ES-I3 (cell line): ENCODE measurements at regions not wholly inside any gene's neighbourhood (a gene's known extent, or its start where the extent isn't known, plus 50 kb on each side); places are given as distances from the start of the nearest gene placed in this dataset.

Experiments used
- H3K36me3 ChIP-seq: 2 replicates; pipeline ENCODE4 v1.6.1; 2013; ENCODE audit warnings: mild to moderate bottlenecking, low read length, control low read depth, moderate library complexity; ENCODE audit not compliant: insufficient read depth
- H3K4me1 ChIP-seq: 2 replicates; pipeline ENCODE4 v1.6.1; 2013; ENCODE audit warnings: mild to moderate bottlenecking, control low read depth, low read length; ENCODE audit not compliant: insufficient read depth
- H3K9ac ChIP-seq: 2 replicates; pipeline ENCODE4 v1.6.1; 2013; ENCODE audit warnings: low read depth, mild to moderate bottlenecking, low read length, moderate library complexity
- H3K9me3 ChIP-seq: 2 replicates; pipeline ENCODE4 v1.6.1; 2013; ENCODE audit warnings: mild to moderate bottlenecking, low read length, moderate library complexity; ENCODE audit not compliant: control insufficient read depth, insufficient read depth

GRCh38 chr2:62578803-62579640, 73.0 kb upstream of the TMEM17 start:
- H3K4me1 ChIP-seq, result peaks cover 4% of the 10 kb centered on the region; the same call in 1 of the 2 replicates
- no peaks in the 10 kb centered on the region for H3K9me3 ChIP-seq
- no peaks in the 10 kb centered on the region for H3K36me3 ChIP-seq
- H3K9ac ChIP-seq, result no peak overlapping the region

GRCh38 chr2:62577994-62578781, 72.2 kb upstream of the TMEM17 start:
- Histone ChIP-seq H3K4me1 (peaks cover 4% of the 10 kb centered on the region; the same call in 1 of the 2 replicates), H3K36me3 (no peaks in the 10 kb centered on the region), H3K9me3 (no peaks in the 10 kb centered on the region), H3K9ac (no peak overlapping the region)

DNA sequence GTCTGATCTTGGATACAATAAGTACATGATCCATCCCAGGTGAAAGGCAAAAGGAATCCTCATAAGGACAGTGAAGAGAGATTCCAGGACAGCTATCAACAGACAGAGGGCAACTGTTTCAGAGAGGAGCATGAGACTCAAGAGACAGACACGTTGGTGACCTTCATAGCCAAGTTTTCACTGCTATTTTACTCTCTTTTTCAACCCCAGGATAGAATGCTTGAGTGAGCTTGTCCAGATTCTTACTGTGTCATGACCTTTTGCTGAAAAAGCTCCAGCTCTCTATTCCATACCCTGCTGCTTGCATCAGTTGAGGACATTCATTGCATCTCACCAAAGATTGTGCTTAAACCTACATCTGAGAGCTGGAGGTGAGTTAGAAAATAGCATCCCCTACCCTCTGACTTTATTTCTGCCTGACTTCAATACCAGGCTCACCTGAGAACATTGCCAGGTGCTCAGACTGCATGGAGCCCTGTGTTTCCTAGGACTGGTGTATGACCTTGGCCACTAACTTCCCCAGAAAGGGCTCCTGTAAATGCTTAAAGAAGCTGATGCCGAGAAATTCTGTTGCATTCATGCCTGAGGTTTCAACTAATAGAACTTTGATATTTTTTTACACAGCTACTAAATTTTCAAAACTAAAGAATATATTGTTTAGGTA, 70.4 kb upstream of the TMEM17 start:
- no peak overlapping the region for H3K9ac ChIP-seq
- H3K4me1 ChIP-seq, result peaks cover 4% of the 10 kb centered on the region; the same call in 1 of the 2 replicates
- H3K36me3 ChIP-seq, result no peaks in the 10 kb centered on the region
- no peaks in the 10 kb centered on the region for H3K9me3 ChIP-seq

- H3K4me1 ChIP-seq, result peaks cover 9% of the 10 kb centered on the region
- H3K9ac ChIP-seq, result no peak overlapping the region
- H3K36me3 ChIP-seq, result no peaks in the 10 kb centered on the region
- H3K9me3 ChIP-seq, result no peaks in the 10 kb centered on the region
These were observed 67.9 kb upstream of the TMEM17 start for GRCh38 chr2:62573936-62574335.

DNA sequence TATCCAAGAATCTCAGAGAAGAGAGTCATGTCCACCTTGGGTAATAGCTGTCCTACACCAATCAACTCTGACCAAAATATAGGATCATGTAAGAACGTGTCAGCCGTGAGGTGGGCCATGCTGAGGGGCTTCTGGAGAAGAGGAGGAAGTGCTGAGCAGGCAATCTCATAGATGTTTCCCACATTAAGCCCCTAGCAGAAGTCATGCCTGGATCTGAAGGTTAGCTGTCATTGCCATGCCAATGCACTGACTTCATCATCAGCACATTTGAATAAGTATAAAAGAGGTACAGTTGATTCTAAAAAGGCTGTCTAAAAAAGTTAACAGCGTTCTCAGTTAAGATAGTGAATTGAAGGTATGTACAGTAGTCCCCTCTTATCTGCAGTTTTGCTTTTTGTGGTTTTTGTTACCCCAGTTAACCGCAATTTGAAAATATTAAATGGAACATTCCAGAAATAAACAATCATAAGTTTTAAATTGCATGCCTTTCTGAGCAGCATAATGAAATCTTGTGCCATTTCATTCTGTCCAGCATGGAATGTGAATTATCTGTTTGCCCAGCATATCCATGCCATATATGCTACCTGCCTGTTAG, 67.2 kb upstream of the TMEM17 start:
- Histone ChIP-seq H3K4me1 (peaks cover 6% of the 10 kb centered on the region), H3K9me3 (no peaks in the 10 kb centered on the region), H3K9ac (no peak overlapping the region), H3K36me3 (no peaks in the 10 kb centered on the region)

DNA sequence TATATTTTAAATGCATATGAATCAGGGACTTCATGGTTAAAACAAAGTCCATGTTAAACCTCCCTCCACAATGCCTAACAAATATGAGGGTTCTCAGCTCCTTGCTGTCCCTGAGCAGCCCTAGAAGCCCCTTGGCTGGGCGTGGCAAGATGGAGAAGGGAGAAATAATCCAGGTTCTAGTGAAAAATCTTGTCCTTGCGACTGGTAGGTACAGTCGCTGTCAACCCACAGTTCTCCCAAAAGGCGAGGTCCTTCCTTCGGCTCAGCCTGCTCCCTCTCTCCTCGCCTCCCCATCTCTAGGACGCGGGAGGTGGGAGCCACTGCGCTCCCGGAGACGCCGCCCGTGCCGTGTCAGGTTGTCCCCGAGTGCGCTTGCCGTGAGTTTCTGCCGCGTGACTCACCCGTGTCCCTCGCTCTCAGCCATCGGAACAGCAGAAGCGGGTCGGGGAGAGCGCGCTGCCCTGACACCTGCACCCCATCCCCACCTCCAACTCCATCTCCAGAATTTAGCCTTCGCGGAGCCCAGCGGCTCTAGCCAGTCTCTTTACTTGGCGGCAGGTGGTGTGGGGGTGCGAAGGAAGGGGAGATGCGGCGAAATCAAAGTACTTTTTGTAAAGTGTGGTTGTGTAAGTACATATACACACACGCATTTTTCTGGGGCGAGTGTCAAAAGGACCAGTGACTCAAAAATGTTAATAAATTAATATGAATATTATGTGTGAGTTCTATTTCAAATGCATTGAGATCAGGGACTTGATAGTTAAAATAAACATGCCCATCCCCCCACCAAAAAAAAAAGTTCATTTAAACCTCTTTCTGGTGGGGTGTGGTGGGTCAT, 65.1 kb upstream of the TMEM17 start:
- peaks cover 6% of the 10 kb centered on the region for H3K4me1 ChIP-seq

GRCh38 chr2:62569907-62570841, 64.2 kb upstream of the TMEM17 start:
- Histone ChIP-seq H3K9ac (peak overlapping the region; percentile 47; the same call in 1 of the 2 replicates), H3K4me1 (peaks cover 6% of the 10 kb centered on the region), H3K36me3 (no peaks in the 10 kb centered on the region), H3K9me3 (no peaks in the 10 kb centered on the region)

More for the DNA sequence above, 65.1 kb upstream of the TMEM17 start:
- Histone ChIP-seq H3K9me3 (no peaks in the 10 kb centered on the region), H3K36me3 (no peaks in the 10 kb centered on the region), H3K9ac (peak overlapping the region; percentile 47; the same call in 1 of the 2 replicates)

- no peaks in the 10 kb centered on the region for H3K9me3 ChIP-seq
- H3K4me1 ChIP-seq, result peaks cover 6% of the 10 kb centered on the region
- no peak overlapping the region for H3K9ac ChIP-seq
These were observed 63.2 kb upstream of the TMEM17 start for GRCh38 chr2:62568983-62569837.

DNA sequence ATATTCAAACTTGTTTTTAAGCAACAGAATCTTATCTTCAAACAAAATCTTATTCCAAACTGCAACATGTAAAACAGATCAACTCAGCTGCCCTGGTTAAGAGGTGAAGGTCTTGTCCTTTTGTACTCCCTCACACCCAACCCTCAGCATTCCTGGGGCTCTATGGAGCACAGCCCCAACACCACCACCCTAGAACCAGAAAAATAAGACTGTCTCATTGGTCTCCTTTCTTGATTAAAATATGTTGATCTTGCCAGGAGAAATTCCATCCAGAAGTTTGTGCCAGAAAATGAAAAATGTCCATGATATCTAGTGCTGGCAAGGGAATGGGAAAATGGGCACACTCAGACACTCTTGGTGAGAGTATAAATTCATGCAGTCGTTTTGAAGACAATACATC, 62.1 kb upstream of the TMEM17 start:
- H3K36me3 ChIP-seq, result no peaks in the 10 kb centered on the region
- no peak overlapping the region for H3K9ac ChIP-seq
- no peaks in the 10 kb centered on the region for H3K9me3 ChIP-seq
- peaks cover 6% of the 10 kb centered on the region for H3K4me1 ChIP-seq

More at GRCh38 chr2:62568983-62569837, 63.2 kb upstream of the TMEM17 start:
- no peaks in the 10 kb centered on the region for H3K36me3 ChIP-seq

DNA sequence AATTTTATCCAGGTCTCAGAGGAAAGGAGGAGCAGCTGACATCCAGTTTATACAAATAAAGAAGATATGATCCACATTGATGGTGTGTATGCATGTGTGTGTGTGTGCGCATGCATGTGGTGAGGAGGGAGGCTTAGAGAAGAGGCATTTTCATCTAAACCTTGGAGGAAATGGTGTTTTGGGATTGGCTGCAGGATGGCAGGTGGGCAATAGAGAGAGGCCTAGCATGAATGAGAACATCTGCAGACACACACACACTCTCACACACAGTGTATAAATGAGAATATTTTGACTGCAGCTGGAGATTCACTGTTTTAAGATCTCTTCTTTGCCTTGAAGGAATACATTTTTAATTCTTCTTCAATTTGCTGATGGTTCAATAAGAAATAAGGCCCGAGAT, 61.7 kb upstream of the TMEM17 start:
- Histone ChIP-seq H3K9ac (no peak overlapping the region), H3K4me1 (peaks cover 6% of the 10 kb centered on the region), H3K36me3 (no peaks in the 10 kb centered on the region), H3K9me3 (no peaks in the 10 kb centered on the region)

DNA sequence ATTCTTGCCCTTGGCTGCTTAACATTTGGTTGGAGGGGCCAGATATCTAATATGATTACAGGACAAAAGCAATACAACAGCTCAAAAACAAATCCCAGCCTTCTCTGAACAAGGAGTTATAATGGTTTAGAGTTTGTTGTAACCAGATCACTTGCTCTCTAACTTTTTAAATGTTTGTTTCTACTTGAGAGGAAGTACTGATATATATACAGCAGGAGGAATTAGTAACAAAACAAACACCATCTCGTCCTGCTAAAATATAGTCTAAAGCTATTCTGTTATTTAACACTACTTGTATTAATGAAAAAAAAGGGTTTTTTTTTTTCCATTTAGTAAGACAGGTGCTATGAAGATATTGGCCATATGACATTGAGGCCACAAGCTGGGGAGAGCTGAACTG, 60.9 kb upstream of the TMEM17 start:
- no peak overlapping the region for H3K9ac ChIP-seq
- H3K4me1 ChIP-seq, result peaks cover 6% of the 10 kb centered on the region
- H3K36me3 ChIP-seq, result no peaks in the 10 kb centered on the region
- no peaks in the 10 kb centered on the region for H3K9me3 ChIP-seq

- Histone ChIP-seq H3K9me3 (no peaks in the 10 kb centered on the region), H3K4me1 (peaks cover 6% of the 10 kb centered on the region), H3K36me3 (no peaks in the 10 kb centered on the region), H3K9ac (no peak overlapping the region)
These were observed 59.4 kb upstream of the TMEM17 start for GRCh38 chr2:62565309-62565908.
